Neural progenitor cell (in vitro differentiated cells): ENCODE measurements at regions not wholly inside any gene's neighbourhood (a gene's known extent, or its start where the extent isn't known, plus 50 kb on each side); places are given as distances from the start of the nearest gene placed in this dataset.

Experiments
- DNase-seq: peaks from one replicate; pipeline ENCODE4 v3.0.0-alpha.2; 2016; ENCODE audit warnings: low spot score
- H2AFZ ChIP-seq: fragments of 200-600 bp; sonication (generic); replicated peaks from 2 replicates; pipeline ENCODE4 v1.6.1; 2016; ENCODE audit warnings: antibody characterized with exemption
- H3F3A ChIP-seq: fragments of 200-600 bp; sonication (generic); 2 replicates; pipeline ENCODE4 v1.6.1; 2016; ENCODE audit warnings: antibody characterized with exemption, low read depth
- H3K27ac ChIP-seq: fragments of 200-600 bp; sonication (generic); 2 replicates; pipeline ENCODE4 v1.5.1; 2016; ENCODE audit warnings: mild to moderate bottlenecking
- H3K27me3 ChIP-seq: fragments of 200-600 bp; sonication (generic); 2 replicates; pipeline ENCODE4 v1.6.1; 2016; ENCODE audit warnings: mild to moderate bottlenecking, moderate library complexity
- H3K36me3 ChIP-seq: fragments of 200-600 bp; sonication (generic); 2 replicates; pipeline ENCODE4 v1.5.1; 2016
- H3K4me1 ChIP-seq: fragments of 200-600 bp; sonication (generic); 2 replicates; pipeline ENCODE4 v1.6.1; 2016; ENCODE audit warnings: mixed run types
- H3K4me2 ChIP-seq: fragments of 200-600 bp; sonication (generic); 2 replicates; pipeline ENCODE4 v1.6.1; 2016
- H3K4me3 ChIP-seq: fragments of 200-600 bp; sonication (generic); 2 replicates; pipeline ENCODE4 v1.5.1; 2016
- H3K79me2 ChIP-seq: fragments of 200-600 bp; sonication (generic); 2 replicates; pipeline ENCODE4 v1.6.1; 2016; ENCODE audit warnings: low read depth
- H3K9ac ChIP-seq: fragments of 200-600 bp; sonication (generic); 2 replicates; pipeline ENCODE4 v1.6.1; 2016
- H3K9me3 ChIP-seq: fragments of 200-600 bp; sonication (generic); 2 replicates; pipeline ENCODE4 v1.5.1; 2016; ENCODE audit warnings: low read depth
- H4K20me1 ChIP-seq: fragments of 200-600 bp; sonication (generic); 2 replicates; pipeline ENCODE4 v1.6.1; 2016; ENCODE audit warnings: low read depth
- H3K27ac Mint-ChIP-seq: 3 replicates; pipeline ENCODE4 v1.8.0; 2021; ENCODE audit warnings: mixed read lengths
- H3K27me3 Mint-ChIP-seq: 2 replicates; pipeline ENCODE4 v1.8.0; 2022; ENCODE audit warnings: low read depth, mild to moderate bottlenecking, inconsistent platforms, moderate library complexity, mixed read lengths; ENCODE audit not compliant: insufficient read depth
- H3K36me3 Mint-ChIP-seq: 3 replicates; pipeline ENCODE4 v1.8.0; 2021; ENCODE audit warnings: mixed read lengths
- H3K4me1 Mint-ChIP-seq: 3 replicates; pipeline ENCODE4 v1.8.0; 2021; ENCODE audit warnings: mixed read lengths
- H3K4me3 Mint-ChIP-seq: 3 replicates; pipeline ENCODE4 v1.8.0; 2021; ENCODE audit warnings: mild to moderate bottlenecking, moderate library complexity, mixed read lengths
- H3K9me3 Mint-ChIP-seq: 3 replicates; pipeline ENCODE4 v1.8.0; 2020; ENCODE audit warnings: mixed read lengths
- CTCF ChIP-seq: fragments of 200-600 bp; sonication (generic); IDR thresholded peaks from 2 replicates; pipeline ENCODE4 v1.5.1; 2017; ENCODE audit warnings: antibody characterized with exemption, mild to moderate bottlenecking
- EZH2 ChIP-seq: fragments of 200-600 bp; sonication (generic); IDR thresholded peaks from 2 replicates; pipeline ENCODE4 v1.6.1; 2017; ENCODE audit warnings: antibody characterized with exemption, mild to moderate bottlenecking, moderate library complexity
- EZH2phosphoT487 ChIP-seq: fragments of 200-600 bp; sonication (generic); IDR thresholded peaks from 2 replicates; pipeline ENCODE4 v1.6.1; 2017; ENCODE audit warnings: antibody characterized with exemption

- no peak overlapping the region for H3K27ac ChIP-seq
- H4K20me1 ChIP-seq = no peaks in the 10 kb centered on the region
- no peak overlapping the region for H3K4me2 ChIP-seq
- no peak overlapping the region for H3K27ac Mint-ChIP-seq
- peaks cover 5% of the 10 kb centered on the region for H3K9me3 Mint-ChIP-seq
- no peak for TF ChIP-seq CTCF
- TF ChIP-seq EZH2 = no peak
- no peak for TF ChIP-seq EZH2phosphoT487
- no peaks in the 10 kb centered on the region for H3K36me3 ChIP-seq
- H3K9me3 ChIP-seq = no peaks in the 10 kb centered on the region
- H3K4me3 ChIP-seq = no peak overlapping the region
- H3F3A ChIP-seq = no peaks in the 10 kb centered on the region
- no peaks in the 10 kb centered on the region for H3K36me3 Mint-ChIP-seq
- no peaks in the 10 kb centered on the region for H3K4me1 Mint-ChIP-seq
- no peak overlapping the region for H2AFZ ChIP-seq
- H3K9ac ChIP-seq = no peak overlapping the region
- H3K4me1 ChIP-seq = no peaks in the 10 kb centered on the region
- H3K27me3 ChIP-seq = no peaks in the 10 kb centered on the region
- H3K4me3 Mint-ChIP-seq = no peak overlapping the region
- no peaks in the 10 kb centered on the region for H3K27me3 Mint-ChIP-seq
- DNase-seq = no peak
- no peaks in the 10 kb centered on the region for H3K79me2 ChIP-seq
These were observed 207.9 kb upstream of the CHRNA7 start for GRCh38 chr15:31822463-31822862.

- H3K36me3 Mint-ChIP-seq = no peaks in the 10 kb centered on the region
- H3K9me3 Mint-ChIP-seq = peaks cover 5% of the 10 kb centered on the region
- no peak overlapping the region for H2AFZ ChIP-seq
- DNase-seq = no peak
- H3K4me1 Mint-ChIP-seq = no peaks in the 10 kb centered on the region
- no peaks in the 10 kb centered on the region for H3K27me3 Mint-ChIP-seq
- H3K4me3 ChIP-seq = no peak overlapping the region
- H4K20me1 ChIP-seq = no peaks in the 10 kb centered on the region
- no peak for TF ChIP-seq EZH2
- TF ChIP-seq CTCF = no peak
- H3K27ac ChIP-seq = no peak overlapping the region
- H3K36me3 ChIP-seq = no peaks in the 10 kb centered on the region
- H3K4me3 Mint-ChIP-seq = no peak overlapping the region
- no peak overlapping the region for H3K9ac ChIP-seq
- H3F3A ChIP-seq = no peaks in the 10 kb centered on the region
- no peaks in the 10 kb centered on the region for H3K27me3 ChIP-seq
- no peaks in the 10 kb centered on the region for H3K4me1 ChIP-seq
- no peak overlapping the region for H3K4me2 ChIP-seq
- no peak overlapping the region for H3K27ac Mint-ChIP-seq
- H3K9me3 ChIP-seq = no peaks in the 10 kb centered on the region
- no peaks in the 10 kb centered on the region for H3K79me2 ChIP-seq
These were observed 206.3 kb upstream of the CHRNA7 start for GRCh38 chr15:31824024-31824423.

GRCh38 chr15:31828594-31828993 is 201.7 kb upstream of the CHRNA7 start:
- Mint-ChIP-seq H3K4me3 (no peak overlapping the region), H3K36me3 (no peaks in the 10 kb centered on the region), H3K9me3 (peaks cover 7% of the 10 kb centered on the region), H3K4me1 (no peaks in the 10 kb centered on the region), H3K27ac (no peak overlapping the region), H3K27me3 (peaks cover 2% of the 10 kb centered on the region)
- DNase-seq = no peak
- Histone ChIP-seq H3K79me2 (no peaks in the 10 kb centered on the region), H3K4me1 (no peaks in the 10 kb centered on the region), H3K4me3 (no peak overlapping the region), H4K20me1 (no peaks in the 10 kb centered on the region), H3K36me3 (no peaks in the 10 kb centered on the region), H3K4me2 (no peak overlapping the region), H3K9me3 (no peaks in the 10 kb centered on the region), H3K27ac (no peak overlapping the region), H3F3A (no peaks in the 10 kb centered on the region), H2AFZ (no peak overlapping the region), H3K27me3 (no peaks in the 10 kb centered on the region), H3K9ac (no peak overlapping the region)
- TF ChIP-seq CTCF (no peak), EZH2 (no peak)

GRCh38 chr15:31830591-31830990 is 199.7 kb upstream of the CHRNA7 start:
- H3K79me2 ChIP-seq = no peaks in the 10 kb centered on the region
- no peaks in the 10 kb centered on the region for H3F3A ChIP-seq
- no peak overlapping the region for H3K9ac ChIP-seq
- TF ChIP-seq EZH2 = no peak
- TF ChIP-seq EZH2phosphoT487 = no peak
- no peak for TF ChIP-seq CTCF
- H3K4me1 Mint-ChIP-seq = no peaks in the 10 kb centered on the region
- no peak overlapping the region for H3K4me3 ChIP-seq
- H3K36me3 Mint-ChIP-seq = no peaks in the 10 kb centered on the region
- H3K27ac Mint-ChIP-seq = no peak overlapping the region
- H3K4me1 ChIP-seq = no peaks in the 10 kb centered on the region
- no peak overlapping the region for H3K27ac ChIP-seq
- peaks cover 2% of the 10 kb centered on the region for H3K27me3 Mint-ChIP-seq
- no peak for DNase-seq
- no peak overlapping the region for H3K4me2 ChIP-seq
- no peak overlapping the region for H2AFZ ChIP-seq
- no peaks in the 10 kb centered on the region for H4K20me1 ChIP-seq
- H3K4me3 Mint-ChIP-seq = no peak overlapping the region
- no peaks in the 10 kb centered on the region for H3K27me3 ChIP-seq
- H3K9me3 ChIP-seq = no peaks in the 10 kb centered on the region
- H3K36me3 ChIP-seq = no peaks in the 10 kb centered on the region
- H3K9me3 Mint-ChIP-seq = peaks cover 2% of the 10 kb centered on the region
